Colonic mucosa (tissue), 4 donors: ENCODE measurements at regions not wholly inside any gene's neighbourhood (a gene's known extent, or its start where the extent isn't known, plus 50 kb on each side); places are given as distances from the start of the nearest gene placed in this dataset.
A peak's percentile ranks its signal among the peaks of the same experiment; 100 is the strongest.

Experiments
- DNase-seq: peaks from one replicate; pipeline ENCODE4 v3.0.0-alpha.2; 2020
- H3K27ac ChIP-seq: fragments of 200-600 bp; one replicate; pipeline ENCODE4 v1.8.0; 2021
- H3K27me3 ChIP-seq: fragments of 200-600 bp; one replicate; pipeline ENCODE4 v1.8.0; 2021
- H3K36me3 ChIP-seq: fragments of 200-600 bp; one replicate; pipeline ENCODE4 v1.8.0; 2021
- H3K4me1 ChIP-seq: fragments of 200-600 bp; one replicate; pipeline ENCODE4 v1.8.0; 2021; ENCODE audit warnings: mild to moderate bottlenecking
- H3K4me3 ChIP-seq: fragments of 200-600 bp; one replicate; pipeline ENCODE4 v1.8.0; 2021
- H3K9ac ChIP-seq, 2 donors: one replicate each; pipeline ENCODE4 v1.7.0; 2013; ENCODE audit warnings: control low read depth in 2 of 2, low read depth in 2 of 2, low read length in 2 of 2
- H3K9me3 ChIP-seq: fragments of 200-600 bp; one replicate; pipeline ENCODE4 v1.8.0; 2021
- CTCF ChIP-seq: fragments of 200-600 bp; IDR thresholded peaks from one replicate; pipeline ENCODE4 v1.8.0; 2022; ENCODE audit warnings: antibody characterized with exemption, mild to moderate bottlenecking
- intact Hi-C: fragments of 100-400 bp; cut with DNase I; formaldehyde crosslinking; loops from one replicate; pipeline ENCODE4 v1.14.1; 2022
- donor health status: healthy.
- donor health status: DM: no; HTN: no; CAD: no.
- donor health status: DM: no; HTN: no; CAD: no.

GRCh38 chr2:128379021-128380015 lies 60.6 kb upstream of the HS6ST1 start:
- Histone ChIP-seq H3K9ac (peak overlapping the region in 1 of 2 donors; percentile 24), H3K36me3 (no peaks in the 10 kb centered on the region), H3K9me3 (no peaks in the 10 kb centered on the region), H3K4me1 (no peaks in the 10 kb centered on the region), H3K27ac (no peak overlapping the region), H3K27me3 (no peaks in the 10 kb centered on the region), H3K4me3 (no peak overlapping the region)
- no peak for DNase-seq
- no peak for TF ChIP-seq CTCF
- intact Hi-C loops, result no loop called here

GRCh38 chr2:128380061-128380889 lies 61.6 kb upstream of the HS6ST1 start:
- intact Hi-C loops, result no loop called here
- no peaks in the 10 kb centered on the region for H3K9me3 ChIP-seq
- H3K4me1 ChIP-seq, result no peaks in the 10 kb centered on the region
- no peak overlapping the region for H3K4me3 ChIP-seq
- no peaks in the 10 kb centered on the region for H3K27me3 ChIP-seq
- H3K9ac ChIP-seq, result no peak overlapping the region
- no peak overlapping the region for H3K27ac ChIP-seq
- DNase-seq, result no peak
- no peak for TF ChIP-seq CTCF
- H3K36me3 ChIP-seq, result no peaks in the 10 kb centered on the region

GRCh38 chr2:128380961-128381938 lies 62.6 kb upstream of the HS6ST1 start:
- Histone ChIP-seq H3K9ac (no peak overlapping the region), H3K9me3 (no peaks in the 10 kb centered on the region), H3K4me1 (no peaks in the 10 kb centered on the region), H3K4me3 (no peak overlapping the region), H3K27me3 (no peaks in the 10 kb centered on the region), H3K27ac (no peak overlapping the region), H3K36me3 (no peaks in the 10 kb centered on the region)
- intact Hi-C loops, result no loop called here
- TF ChIP-seq CTCF, result no peak
- no peak for DNase-seq

- no peak for DNase-seq
- no peaks in the 10 kb centered on the region for H3K9me3 ChIP-seq
- no peak overlapping the region for H3K9ac ChIP-seq
- H3K36me3 ChIP-seq, result no peaks in the 10 kb centered on the region
- H3K4me3 ChIP-seq, result no peak overlapping the region
- no peaks in the 10 kb centered on the region for H3K4me1 ChIP-seq
- no peaks in the 10 kb centered on the region for H3K27me3 ChIP-seq
- intact Hi-C loops, result no loop called here
- no peak for TF ChIP-seq CTCF
- H3K27ac ChIP-seq, result no peak overlapping the region
Measured at GRCh38 chr2:128384446-128384845, 65.8 kb upstream of the HS6ST1 start.

GRCh38 chr2:128384956-128385355 lies 66.3 kb upstream of the HS6ST1 start:
- Histone ChIP-seq H3K4me1 (no peaks in the 10 kb centered on the region), H3K36me3 (no peaks in the 10 kb centered on the region), H3K9me3 (no peaks in the 10 kb centered on the region), H3K9ac (no peak overlapping the region), H3K27ac (no peak overlapping the region), H3K4me3 (no peak overlapping the region), H3K27me3 (no peaks in the 10 kb centered on the region)
- DNase-seq, result no peak
- intact Hi-C loops, result no loop called here
- TF ChIP-seq CTCF, result no peak
